ENCODE measurements at regions not wholly inside any gene's neighbourhood (a gene's known extent, or its start where the extent isn't known, plus 50 kb on each side); places are given as distances from the start of the nearest gene placed in this dataset.

GRCh38 chr15:85935182-85935581, 140.5 kb upstream of the KLHL25 start:
- no peak for TF ChIP-seq CTCF (IDR thresholded peaks at IDR 0.05; ENCODE audit: extremely low read depth in 1 of 2, insufficient read depth in 1 of 2, low read depth in 1 of 2, low read length in 2 of 2)
- TF ChIP-seq POLR2A (IDR thresholded peaks at IDR 0.05; ENCODE audit: low read depth, low read length), result no peak

Measured in endothelial cell of umbilical vein (primary cell).